IMR-90 (cell line): ENCODE measurements at regions not wholly inside any gene's neighbourhood (a gene's known extent, or its start where the extent isn't known, plus 50 kb on each side); places are given as distances from the start of the nearest gene placed in this dataset.

ENCODE experiments used
- ATAC-seq: fragments of 200-7000 bp; cut with Tn5 transposase; 2 replicates; pipeline ENCODE4 v1.9.1; 2020; ENCODE audit warnings: low read depth, mild to moderate bottlenecking, moderate library complexity
- BruUV-seq: library from RNA; stranded (reverse); fragments of 400-500 nt; replicated peaks from 2 replicates; lab custom pipeline; 2021; lab: Mats Ljungman, UMichigan
- CTCF ChIA-PET: fragments of 300-600 bp; formaldehyde crosslinking; extraction: SDS; loops from one replicate; lab custom pipeline; 2021; ENCODE audit warnings: antibody characterized with exemption; lab: Yijun Ruan, JAX
- POLR2A ChIA-PET: fragments of 300-600 bp; sonication (Branson Sonifier 250); formaldehyde crosslinking; loops from one replicate; lab custom pipeline; 2022; ENCODE audit warnings: antibody characterized with exemption; ENCODE audit not compliant: unreplicated experiment; lab: Charles Lee
- DNase-seq: peaks from one replicate; pipeline ENCODE4 v3.0.0; 2013
- H2AFZ ChIP-seq: replicated peaks from 2 replicates; pipeline ENCODE3; 2013; ENCODE audit warnings: low read length, mild to moderate bottlenecking; ENCODE audit not compliant: poor library complexity
- H2AK5ac ChIP-seq: 2 replicates; pipeline ENCODE4 v1.6.1; 2013; ENCODE audit warnings: low read depth, low read length, inconsistent platforms
- H2AK9ac ChIP-seq: replicated peaks from 2 replicates; pipeline ENCODE3; 2013; ENCODE audit warnings: mild to moderate bottlenecking, low read depth, low read length, moderate library complexity; ENCODE audit not compliant: poor library complexity
- H2BK120ac ChIP-seq: 2 replicates; pipeline ENCODE4 v1.6.1; 2013; ENCODE audit warnings: low read depth, low read length, inconsistent platforms
- H2BK15ac ChIP-seq: 3 replicates; pipeline ENCODE4 v1.6.1; 2013; ENCODE audit warnings: low read depth, low read length, inconsistent platforms
- H2BK20ac ChIP-seq: 2 replicates; pipeline ENCODE4 v1.6.1; 2013; ENCODE audit warnings: low read depth, mild to moderate bottlenecking, inconsistent platforms, low read length, moderate library complexity
- H2BK5ac ChIP-seq: 2 replicates; pipeline ENCODE4 v1.6.1; 2013; ENCODE audit warnings: mild to moderate bottlenecking, low read depth, low read length, inconsistent platforms; ENCODE audit not compliant: poor library complexity, severe bottlenecking
- H3K14ac ChIP-seq: replicated peaks from 2 replicates; pipeline ENCODE4 v1.6.1; 2013; ENCODE audit warnings: low read depth, low read length, inconsistent platforms
- H3K18ac ChIP-seq: 2 replicates; pipeline ENCODE4 v1.6.1; 2013; ENCODE audit warnings: low read depth, low read length, control low read depth
- H3K23ac ChIP-seq: 2 replicates; pipeline ENCODE4 v1.6.1; 2013; ENCODE audit warnings: low read depth, low read length, inconsistent platforms
- H3K27ac ChIP-seq: 2 replicates; pipeline ENCODE4 v1.5.1; 2013; ENCODE audit warnings: mild to moderate bottlenecking, control low read depth, low read length; ENCODE audit not compliant: insufficient read depth
- H3K27me3 ChIP-seq: 2 replicates; pipeline ENCODE4 v1.6.1; 2013; ENCODE audit warnings: low read length; ENCODE audit not compliant: control insufficient read depth, insufficient read depth
- H3K36me3 ChIP-seq: 2 replicates; pipeline ENCODE4 v1.6.1; 2013; ENCODE audit warnings: low read length, mixed read lengths; ENCODE audit not compliant: control insufficient read depth, insufficient read depth
- H3K4ac ChIP-seq: 2 replicates; pipeline ENCODE4 v1.6.1; 2013; ENCODE audit warnings: low read depth, low read length, inconsistent platforms
- H3K4me1 ChIP-seq: 2 replicates; pipeline ENCODE4 v1.6.1; 2013; ENCODE audit warnings: low read length, mixed read lengths; ENCODE audit not compliant: control insufficient read depth, insufficient read depth
- H3K4me2 ChIP-seq: 2 replicates; pipeline ENCODE4 v1.6.1; 2013; ENCODE audit warnings: low read depth, mild to moderate bottlenecking, control low read depth, low read length, moderate library complexity
- H3K4me3 ChIP-seq: 2 replicates; pipeline ENCODE4 v1.5.1; 2013; ENCODE audit warnings: low read depth, mild to moderate bottlenecking, control low read depth, low read length, moderate library complexity; ENCODE audit not compliant: insufficient read depth
- H3K56ac ChIP-seq: 2 replicates; pipeline ENCODE4 v1.6.1; 2013; ENCODE audit warnings: low read length, inconsistent platforms; ENCODE audit not compliant: insufficient read depth; ENCODE audit errors: extremely low read depth
- H3K79me1 ChIP-seq, 2 experiments: 2 replicates each; pipeline ENCODE4 v1.6.1; 2013; ENCODE audit warnings: low read length in 2 of 2, inconsistent platforms in 1 of 2, low read depth in 1 of 2
- H3K9ac ChIP-seq: 2 replicates; pipeline ENCODE4 v1.6.1; 2013; ENCODE audit warnings: low read depth, low read length, control low read depth
- H3K9me1 ChIP-seq: 2 replicates; pipeline ENCODE4 v1.6.1; 2013; ENCODE audit warnings: low read length, inconsistent platforms; ENCODE audit not compliant: insufficient read depth
- H3K9me3 ChIP-seq: 2 replicates; pipeline ENCODE4 v1.6.1; 2013; ENCODE audit warnings: low read length; ENCODE audit not compliant: control insufficient read depth, insufficient read depth
- H4K20me1 ChIP-seq: 2 replicates; pipeline ENCODE4 v1.6.1; 2013; ENCODE audit warnings: low read length, inconsistent platforms; ENCODE audit not compliant: insufficient read depth
- H4K5ac ChIP-seq: 2 replicates; pipeline ENCODE4 v1.6.1; 2013; ENCODE audit warnings: mild to moderate bottlenecking, low read depth, low read length, control low read depth
- H4K8ac ChIP-seq, 2 experiments: 2 replicates each; pipeline ENCODE4 v1.6.1; 2013; ENCODE audit warnings: low read depth in 2 of 2, low read length in 2 of 2, control low read depth in 1 of 2, inconsistent platforms in 1 of 2
- H4K91ac ChIP-seq: 2 replicates; pipeline ENCODE4 v1.6.1; 2013; ENCODE audit warnings: low read depth, low read length, inconsistent platforms; ENCODE audit not compliant: insufficient read depth
- BHLHE40 ChIP-seq: fragments of 150-350 bp; IDR thresholded peaks from 2 replicates; pipeline ENCODE4 v1.6.1; 2016; ENCODE audit warnings: mild to moderate bottlenecking, low read depth, low read length
- CEBPB ChIP-seq: IDR thresholded peaks from 2 replicates; pipeline ENCODE4 v1.6.1; 2012; ENCODE audit warnings: low read depth, low read length, improper control_type of control experiment
- CHD1 ChIP-seq: IDR thresholded peaks from 2 replicates; pipeline ENCODE4 v1.6.1; 2012; ENCODE audit warnings: low read depth, low read length, improper control_type of control experiment
- ELK1 ChIP-seq: fragments of 150-350 bp; IDR thresholded peaks from 2 replicates; pipeline ENCODE4 v1.6.1; 2016; ENCODE audit warnings: low read depth, mild to moderate bottlenecking, low read length, moderate library complexity, borderline replicate concordance
- FOS ChIP-seq: fragments of 150-350 bp; IDR thresholded peaks from 2 replicates; pipeline ENCODE4 v1.6.1; 2016; ENCODE audit warnings: low read depth, low read length
- MAFK ChIP-seq: IDR thresholded peaks from 2 replicates; pipeline ENCODE4 v1.6.1; 2012; ENCODE audit warnings: low read depth, low read length, improper control_type of control experiment
- MAZ ChIP-seq: IDR thresholded peaks from 2 replicates; pipeline ENCODE4 v1.6.1; 2012; ENCODE audit warnings: low read depth, mild to moderate bottlenecking, low read length, improper control_type of control experiment, moderate library complexity, borderline replicate concordance
- MXI1 ChIP-seq: IDR thresholded peaks from 2 replicates; pipeline ENCODE4 v1.6.1; 2012; ENCODE audit warnings: low read depth, mild to moderate bottlenecking, low read length, moderate library complexity, borderline replicate concordance
- NFE2L2 ChIP-seq: fragments of 150-350 bp; IDR thresholded peaks from 2 replicates; pipeline ENCODE4 v1.6.1; 2016; ENCODE audit warnings: low read depth, mild to moderate bottlenecking, low read length
- POLR2A ChIP-seq: IDR thresholded peaks from 2 replicates; pipeline ENCODE4 v1.6.1; 2012; ENCODE audit warnings: mild to moderate bottlenecking, low read depth, low read length
- RAD21 ChIP-seq: IDR thresholded peaks from 2 replicates; pipeline ENCODE4 v1.6.1; 2012; ENCODE audit warnings: low read length, improper control_type of control experiment
- RCOR1 ChIP-seq: IDR thresholded peaks from 2 replicates; pipeline ENCODE4 v1.6.1; 2012; ENCODE audit warnings: mild to moderate bottlenecking, low read length, improper control_type of control experiment; ENCODE audit not compliant: insufficient replicate concordance
- RFX5 ChIP-seq: IDR thresholded peaks from 2 replicates; pipeline ENCODE4 v1.8.0; 2012; ENCODE audit warnings: low read depth, mild to moderate bottlenecking, low read length, moderate library complexity
- SMC3 ChIP-seq: fragments of 150-350 bp; IDR thresholded peaks from 2 replicates; pipeline ENCODE4 v1.6.1; 2016; ENCODE audit warnings: low read depth, mild to moderate bottlenecking, antibody characterized with exemption, low read length, moderate library complexity
- WGBS, 2 experiments: methylation state at CpG; one replicate each; pipeline versions ENCODE4 v1.1.5 to v1.1.7; 2013; ENCODE audit warnings: missing lambda C conversion rate in 2 of 2; ENCODE audit not compliant: insufficient read length in 1 of 2; ENCODE audit errors: extremely low coverage in 2 of 2; 5-methylcytosine and 5-hydroxymethylcytosine counted together
- dilution Hi-C: fragments of 300-500 bp; cut with HindIII; formaldehyde crosslinking; loops from one replicate; pipeline ENCODE4 v1.14.3; 2018; ENCODE audit warnings: low sequenced_read_pairs; ENCODE audit not compliant: unreplicated experiment
- in situ Hi-C: fragments of 300-500 bp; cut with MboI; formaldehyde crosslinking; loops from 3 replicates; pipeline ENCODE4 v1.14.3; 2019; ENCODE audit warnings: low sequenced_read_pairs, inconsistent platforms, mixed read lengths
- intact Hi-C: fragments of 100-400 bp; cut with micrococcal nuclease; formaldehyde crosslinking; loops from 2 replicates; pipeline ENCODE4 v1.10.0; 2022
- TF ChIP-seq, protein P1 (sequence below): conservative IDR thresholded peaks from 2 replicates; pipeline ENCODE4 v1.5.1; 2012; ENCODE audit warnings: mild to moderate bottlenecking, low read depth, low read length, improper control_type of control experiment
- TF ChIP-seq, protein P2 (sequence below): fragments of 150-350 bp; IDR thresholded peaks from 2 replicates; pipeline ENCODE4 v1.6.1; 2017; ENCODE audit warnings: mild to moderate bottlenecking, antibody characterized with exemption, low read length, low read depth

DNA sequence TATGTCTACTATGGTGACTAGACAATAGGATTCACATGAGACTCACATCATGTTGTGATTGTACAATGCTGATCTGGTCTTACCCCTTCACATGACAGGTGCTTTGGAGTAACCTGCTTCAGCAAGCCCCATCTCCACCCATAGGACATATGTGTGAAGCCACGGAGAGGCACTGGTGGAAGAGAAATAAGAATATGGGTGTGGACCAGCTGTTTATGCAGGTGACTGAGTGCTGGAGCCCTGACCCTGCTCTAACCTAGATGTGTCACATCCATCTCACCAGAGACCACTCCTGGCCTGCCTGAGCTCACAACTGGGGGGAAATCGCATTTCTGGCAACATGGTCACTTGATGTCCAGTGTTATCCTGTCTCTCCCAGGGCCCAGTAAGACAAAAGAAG is 119.7 kb downstream of the GGTLC2 start:
- Histone ChIP-seq H4K20me1 (no peaks in the 10 kb centered on the region), H3K23ac (no peak overlapping the region), H3K4me1 (no peaks in the 10 kb centered on the region), H3K4me2 (no peak overlapping the region), H3K9ac (no peak overlapping the region), H3K9me3 (no peaks in the 10 kb centered on the region), H2BK120ac (no peak overlapping the region), H3K56ac (no peak overlapping the region), H3K27ac (no peak overlapping the region), H2BK20ac (no peak overlapping the region), H4K5ac (no peak overlapping the region), H3K4ac (no peak overlapping the region), H2AFZ (no peak overlapping the region), H3K4me3 (no peak overlapping the region), H3K14ac (no peak overlapping the region), H3K36me3 (no peaks in the 10 kb centered on the region), H3K18ac (no peak overlapping the region), H3K27me3 (peaks cover 15% of the 10 kb centered on the region), H4K8ac (no peak overlapping the region), H2BK15ac (no peak overlapping the region), H3K9me1 (no peaks in the 10 kb centered on the region), H2BK5ac (no peak overlapping the region), H2AK9ac (no peak overlapping the region), H4K91ac (no peak overlapping the region), H2AK5ac (no peak overlapping the region), H3K79me1 (no peaks in the 10 kb centered on the region)
- ATAC-seq (no peak), DNase-seq (no peak)
- in situ Hi-C loops, result no loop called here
- intact Hi-C loops, result no loop called here
- no TSS peak for BruUV-seq
- ChIA-PET CTCF (interaction anchor here (0.8 kb wide), 1 partner anchor 25 kb away, joined by 3 read pairs; no protein-coding TSS in a partner anchor), POLR2A (no interaction called here)
- TF ChIP-seq CEBPB (no peak), MXI1 (no peak), CHD1 (no peak), RCOR1 (no peak), POLR2A (no peak), ELK1 (no peak), FOS (no peak), BHLHE40 (no peak), RFX5 (no peak), NFE2L2 (no peak), MAZ (no peak), MAFK (no peak), SMC3 (no peak), RAD21 (no peak)
- TF ChIP-seq, protein P1, sequence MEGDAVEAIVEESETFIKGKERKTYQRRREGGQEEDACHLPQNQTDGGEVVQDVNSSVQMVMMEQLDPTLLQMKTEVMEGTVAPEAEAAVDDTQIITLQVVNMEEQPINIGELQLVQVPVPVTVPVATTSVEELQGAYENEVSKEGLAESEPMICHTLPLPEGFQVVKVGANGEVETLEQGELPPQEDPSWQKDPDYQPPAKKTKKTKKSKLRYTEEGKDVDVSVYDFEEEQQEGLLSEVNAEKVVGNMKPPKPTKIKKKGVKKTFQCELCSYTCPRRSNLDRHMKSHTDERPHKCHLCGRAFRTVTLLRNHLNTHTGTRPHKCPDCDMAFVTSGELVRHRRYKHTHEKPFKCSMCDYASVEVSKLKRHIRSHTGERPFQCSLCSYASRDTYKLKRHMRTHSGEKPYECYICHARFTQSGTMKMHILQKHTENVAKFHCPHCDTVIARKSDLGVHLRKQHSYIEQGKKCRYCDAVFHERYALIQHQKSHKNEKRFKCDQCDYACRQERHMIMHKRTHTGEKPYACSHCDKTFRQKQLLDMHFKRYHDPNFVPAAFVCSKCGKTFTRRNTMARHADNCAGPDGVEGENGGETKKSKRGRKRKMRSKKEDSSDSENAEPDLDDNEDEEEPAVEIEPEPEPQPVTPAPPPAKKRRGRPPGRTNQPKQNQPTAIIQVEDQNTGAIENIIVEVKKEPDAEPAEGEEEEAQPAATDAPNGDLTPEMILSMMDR, result no peak
- TF ChIP-seq, protein P2, sequence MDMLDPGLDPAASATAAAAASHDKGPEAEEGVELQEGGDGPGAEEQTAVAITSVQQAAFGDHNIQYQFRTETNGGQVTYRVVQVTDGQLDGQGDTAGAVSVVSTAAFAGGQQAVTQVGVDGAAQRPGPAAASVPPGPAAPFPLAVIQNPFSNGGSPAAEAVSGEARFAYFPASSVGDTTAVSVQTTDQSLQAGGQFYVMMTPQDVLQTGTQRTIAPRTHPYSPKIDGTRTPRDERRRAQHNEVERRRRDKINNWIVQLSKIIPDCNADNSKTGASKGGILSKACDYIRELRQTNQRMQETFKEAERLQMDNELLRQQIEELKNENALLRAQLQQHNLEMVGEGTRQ, result no peak
- no CpG with 5 or more reads among the region's 2 CpGs for WGBS, 2 experiments
- dilution Hi-C loops, result no loop called here
